SK-N-SH (cell line): ENCODE measurements at regions not wholly inside any gene's neighbourhood (a gene's known extent, or its start where the extent isn't known, plus 50 kb on each side); places are given as distances from the start of the nearest gene placed in this dataset.

Source experiments
- CTCF ChIA-PET: fragments of 300-600, 350-600 bp; formaldehyde crosslinking; extraction: SDS; loops from one replicate; lab custom pipeline; 2021; lab: Yijun Ruan, JAX
- POLR2A ChIA-PET: fragments of 350-600 bp; sonication (Branson Sonifier 250); formaldehyde crosslinking; extraction: SDS; loops from one replicate; lab custom pipeline; 2020; ENCODE audit warnings: antibody characterized with exemption, inconsistent platforms; lab: Yijun Ruan, JAX
- DNase-seq: peaks from one replicate; pipeline ENCODE4 v3.0.0; 2012
- H2AFZ ChIP-seq: fragments of 200-600 bp; sonication (generic); 2 replicates; pipeline ENCODE4 v1.8.1; 2016; ENCODE audit warnings: antibody characterized with exemption, mild to moderate bottlenecking, low read depth
- H3F3A ChIP-seq: fragments of 200-600 bp; sonication (generic); replicated peaks from 2 replicates; pipeline ENCODE3; 2016; ENCODE audit warnings: antibody characterized with exemption, mild to moderate bottlenecking; ENCODE audit not compliant: insufficient read depth
- H3K27ac ChIP-seq, 2 experiments: fragments of 200-500 bp in 1 of 2; fragments of 200-600 bp in 1 of 2; sonication (Bioruptor generic) in 1 of 2; sonication (generic), shearing (Covaris generic) in 1 of 2; 2 replicates each; pipeline versions ENCODE4 v1.5.1 to v1.6.1; 2014 to 2016; ENCODE audit warnings: low read depth in 2 of 2, inconsistent platforms in 1 of 2, low read length in 1 of 2, mild to moderate bottlenecking in 1 of 2, mixed read lengths in 1 of 2
- H3K27me3 ChIP-seq: fragments of 200-600 bp; sonication (generic), shearing (Covaris generic); 2 replicates; pipeline ENCODE4 v1.6.1; 2016; ENCODE audit warnings: mixed run types; ENCODE audit not compliant: insufficient read depth
- H3K36me3 ChIP-seq, 2 experiments: fragments of 200-500 bp in 1 of 2; fragments of 200-600 bp in 1 of 2; sonication (Bioruptor generic) in 1 of 2; sonication (generic) in 1 of 2; replicated peaks in 1 of 2; 2 replicates each; pipeline versions ENCODE3 to v1.5.1; 2014 to 2016; ENCODE audit warnings: low read length in 1 of 2, mild to moderate bottlenecking in 1 of 2; ENCODE audit not compliant: insufficient read depth in 2 of 2, control insufficient read depth in 1 of 2
- H3K4me1 ChIP-seq, 2 experiments: fragments of 200-500 bp in 1 of 2; fragments of 200-600 bp in 1 of 2; sonication (Bioruptor generic) in 1 of 2; sonication (generic), shearing (Covaris generic) in 1 of 2; 2 replicates each; pipeline versions ENCODE4 v1.5.1 to v1.6.1; 2014 to 2016; ENCODE audit warnings: low read depth in 1 of 2, low read length in 1 of 2, mixed run types in 1 of 2; ENCODE audit not compliant: insufficient read depth in 2 of 2, control insufficient read depth in 1 of 2
- H3K4me2 ChIP-seq: fragments of 200-600 bp; sonication (generic), shearing (Covaris generic); 2 replicates; pipeline ENCODE4 v1.6.1; 2017; ENCODE audit warnings: mixed run types
- H3K4me3 ChIP-seq, 2 experiments: fragments of 200-500 bp in 1 of 2; fragments of 200-600 bp in 1 of 2; sonication (Bioruptor generic) in 1 of 2; sonication (generic), shearing (Covaris generic) in 1 of 2; 2 replicates each; pipeline versions ENCODE4 v1.5.1 to v1.8.1; 2014 to 2016; ENCODE audit warnings: low read depth in 2 of 2, inconsistent platforms in 1 of 2, low read length in 1 of 2, mild to moderate bottlenecking in 1 of 2, mixed read lengths in 1 of 2, moderate library complexity in 1 of 2
- H3K79me2 ChIP-seq: fragments of 200-600 bp; sonication (generic); 2 replicates; pipeline ENCODE4 v1.8.1; 2017; ENCODE audit warnings: mild to moderate bottlenecking; ENCODE audit not compliant: insufficient read depth
- H3K9ac ChIP-seq: fragments of 200-600 bp; sonication (generic); 2 replicates; pipeline ENCODE4 v1.6.1; 2017; ENCODE audit warnings: mixed run types
- H3K9me2 ChIP-seq: fragments of 200-600 bp; sonication (generic); 2 replicates; pipeline ENCODE4 v1.6.1; 2017; ENCODE audit warnings: mixed run types
- H3K9me3 ChIP-seq: fragments of 200-600 bp; sonication (generic); 2 replicates; pipeline ENCODE4 v1.6.1; 2017; ENCODE audit warnings: mixed run types, mild to moderate bottlenecking, moderate library complexity
- H4K20me1 ChIP-seq: fragments of 200-600 bp; sonication (generic); 2 replicates; pipeline ENCODE4 v1.6.1; 2017; ENCODE audit warnings: mild to moderate bottlenecking, mixed run types; ENCODE audit not compliant: insufficient read depth
- CHD2 ChIP-seq: fragments of 150-350 bp; IDR thresholded peaks from 2 replicates; pipeline ENCODE4 v1.6.1; 2018; ENCODE audit warnings: low read length; ENCODE audit not compliant: partially characterized antibody
- EP300 ChIP-seq, 2 experiments: IDR thresholded peaks; 2 replicates each; pipeline versions ENCODE4 v1.4.0 to v1.6.1; 2012; ENCODE audit warnings: borderline replicate concordance in 1 of 2, low read depth in 1 of 2, low read length in 1 of 2
- EZH2phosphoT487 ChIP-seq: fragments of 200-600 bp; sonication (generic); IDR thresholded peaks from 2 replicates; pipeline ENCODE4 v1.6.1; 2017; ENCODE audit warnings: low read depth, mixed run types, mild to moderate bottlenecking, antibody characterized with exemption, moderate library complexity, borderline replicate concordance
- FOSL2 ChIP-seq: IDR thresholded peaks from 2 replicates; pipeline ENCODE4 v1.4.0; 2012; ENCODE audit warnings: low read depth, mild to moderate bottlenecking, moderate library complexity, borderline replicate concordance
- FOXM1 ChIP-seq: IDR thresholded peaks from 2 replicates; pipeline ENCODE4 v1.4.0; 2012; ENCODE audit warnings: low read depth, mild to moderate bottlenecking
- JUND ChIP-seq: IDR thresholded peaks from 2 replicates; pipeline ENCODE4 v1.4.0; 2012
- MEF2A ChIP-seq: IDR thresholded peaks from 2 replicates; pipeline ENCODE4 v1.4.0; 2012; ENCODE audit warnings: low read depth, borderline replicate concordance
- NFIC ChIP-seq: IDR thresholded peaks from 2 replicates; pipeline ENCODE4 v1.4.0; 2012; ENCODE audit warnings: borderline replicate concordance
- NRF1 ChIP-seq: IDR thresholded peaks from 2 replicates; pipeline ENCODE4 v1.6.1; 2012; ENCODE audit warnings: low read depth, mild to moderate bottlenecking, low read length
- POLR2AphosphoS5 ChIP-seq: IDR thresholded peaks from 2 replicates; pipeline ENCODE4 v1.6.1; 2012; ENCODE audit warnings: low read depth, low read length
- RAD21 ChIP-seq: IDR thresholded peaks from 2 replicates; pipeline ENCODE4 v1.6.1; 2012; ENCODE audit warnings: mild to moderate bottlenecking, low read length
- RFX5 ChIP-seq: IDR thresholded peaks from 2 replicates; pipeline ENCODE4 v1.6.1; 2012; ENCODE audit warnings: mild to moderate bottlenecking, improper control_type of control experiment, low read length
- RXRA ChIP-seq: IDR thresholded peaks from 2 replicates; pipeline ENCODE4 v1.4.0; 2012; ENCODE audit warnings: low read depth, mild to moderate bottlenecking, borderline replicate concordance
- SMC3 ChIP-seq: IDR thresholded peaks from 2 replicates; pipeline ENCODE4 v1.6.1; 2012; ENCODE audit warnings: low read depth, low read length, improper control_type of control experiment
- TAF1 ChIP-seq: IDR thresholded peaks from 2 replicates; pipeline ENCODE4 v1.6.1; 2012; ENCODE audit warnings: low read depth, mild to moderate bottlenecking, low read length, moderate library complexity, borderline replicate concordance
- TCF12 ChIP-seq: IDR thresholded peaks from 2 replicates; pipeline ENCODE4 v1.4.0; 2012
- YY1 ChIP-seq: IDR thresholded peaks from 2 replicates; pipeline ENCODE4 v1.4.0; 2012; ENCODE audit warnings: low read depth, mild to moderate bottlenecking
- WGBS: methylation state at CpG from one replicate; pipeline ENCODE4 v1.1.6; 2017; ENCODE audit warnings: low lambda C conversion rate; 5-methylcytosine and 5-hydroxymethylcytosine counted together
- TF ChIP-seq, protein P1 (sequence below): IDR thresholded peaks from 2 replicates; pipeline ENCODE4; 2012
- TF ChIP-seq, protein P2 (sequence below): IDR thresholded peaks from 2 replicates; pipeline ENCODE4 v1.6.1; 2012; ENCODE audit warnings: mild to moderate bottlenecking, low read depth, low read length, moderate library complexity

- no peaks in the 10 kb centered on the region for H3K36me3 ChIP-seq
- H3K4me2 ChIP-seq: no peak overlapping the region
- TF ChIP-seq TCF12: no peak
- no peak for TF ChIP-seq SMC3
Observed at GRCh38 chr12:17056546-17056945, 450.6 kb upstream of the LMO3 start.

GRCh38 chr12:17038923-17039322 is 433.0 kb upstream of the LMO3 start:
- Histone ChIP-seq H3K27ac (no peak overlapping the region), H3K4me1 (no peaks in the 10 kb centered on the region), H4K20me1 (no peaks in the 10 kb centered on the region), H3K4me2 (no peak overlapping the region), H3K9ac (no peak overlapping the region), H2AFZ (no peak overlapping the region), H3K9me2 (no peaks in the 10 kb centered on the region), H3K27me3 (no peaks in the 10 kb centered on the region), H3K36me3 (no peaks in the 10 kb centered on the region), H3K9me3 (no peaks in the 10 kb centered on the region), H3K4me3 (no peak overlapping the region), H3F3A (no peaks in the 10 kb centered on the region), H3K79me2 (no peaks in the 10 kb centered on the region)
- no peak for DNase-seq
- ChIA-PET CTCF (no interaction called here), POLR2A (no interaction called here)
- TF ChIP-seq, protein P1, sequence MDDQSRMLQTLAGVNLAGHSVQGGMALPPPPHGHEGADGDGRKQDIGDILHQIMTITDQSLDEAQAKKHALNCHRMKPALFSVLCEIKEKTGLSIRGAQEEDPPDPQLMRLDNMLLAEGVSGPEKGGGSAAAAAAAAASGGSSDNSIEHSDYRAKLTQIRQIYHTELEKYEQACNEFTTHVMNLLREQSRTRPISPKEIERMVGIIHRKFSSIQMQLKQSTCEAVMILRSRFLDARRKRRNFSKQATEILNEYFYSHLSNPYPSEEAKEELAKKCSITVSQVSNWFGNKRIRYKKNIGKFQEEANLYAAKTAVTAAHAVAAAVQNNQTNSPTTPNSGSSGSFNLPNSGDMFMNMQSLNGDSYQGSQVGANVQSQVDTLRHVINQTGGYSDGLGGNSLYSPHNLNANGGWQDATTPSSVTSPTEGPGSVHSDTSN: no peak
- TF ChIP-seq TAF1 (no peak), NRF1 (no peak), JUND (no peak), MEF2A (no peak), YY1 (no peak), RAD21 (no peak), POLR2AphosphoS5 (no peak)

More at GRCh38 chr12:17056546-17056945, 450.6 kb upstream of the LMO3 start:
- H3K27ac ChIP-seq: no peak overlapping the region
- CTCF ChIA-PET: no interaction called here
- H4K20me1 ChIP-seq: no peaks in the 10 kb centered on the region
- H3K9me2 ChIP-seq: no peaks in the 10 kb centered on the region
- H3K27me3 ChIP-seq: no peaks in the 10 kb centered on the region
- H3K9me3 ChIP-seq: peaks cover 5% of the 10 kb centered on the region; the same call in 1 of the 2 replicates
- no peaks in the 10 kb centered on the region for H3F3A ChIP-seq
- no peak overlapping the region for H3K4me3 ChIP-seq
- H2AFZ ChIP-seq: no peak overlapping the region
- H3K79me2 ChIP-seq: no peaks in the 10 kb centered on the region
- WGBS: 3% methylated on average over 2 of the region's 2 CpGs
- POLR2A ChIA-PET: no interaction called here
- no peak for DNase-seq
- no peaks in the 10 kb centered on the region for H3K4me1 ChIP-seq
- H3K9ac ChIP-seq: no peak overlapping the region

GRCh38 chr12:17035372-17035771 is 429.4 kb upstream of the LMO3 start:
- POLR2A ChIA-PET: no interaction called here
- Histone ChIP-seq H3K4me1 (no peaks in the 10 kb centered on the region), H3K27ac (no peak overlapping the region), H3K36me3 (no peaks in the 10 kb centered on the region), H3K9me2 (no peaks in the 10 kb centered on the region), H3K9ac (no peak overlapping the region), H3K79me2 (no peaks in the 10 kb centered on the region), H3K4me2 (no peak overlapping the region), H3F3A (no peaks in the 10 kb centered on the region), H2AFZ (no peak overlapping the region), H3K4me3 (no peak overlapping the region), H3K9me3 (no peaks in the 10 kb centered on the region; the same call in 1 of the 2 replicates), H3K27me3 (no peaks in the 10 kb centered on the region), H4K20me1 (no peaks in the 10 kb centered on the region)
- 50% methylated on average over 5 of the region's 5 CpGs for WGBS
- no peak for DNase-seq
- CTCF ChIA-PET: no interaction called here
- TF ChIP-seq POLR2AphosphoS5 (no peak), MEF2A (no peak), EP300 (IDR thresholded peaks at IDR 0.05; ENCODE audit: borderline replicate concordance in 1 of 2, low read depth in 1 of 2, low read length in 1 of 2) (no peak), EZH2phosphoT487 (no peak), RFX5 (no peak), NRF1 (no peak), CHD2 (no peak), RAD21 (no peak), RXRA (no peak), NFIC (no peak), FOXM1 (no peak), FOSL2 (no peak)
- TF ChIP-seq, protein P2, sequence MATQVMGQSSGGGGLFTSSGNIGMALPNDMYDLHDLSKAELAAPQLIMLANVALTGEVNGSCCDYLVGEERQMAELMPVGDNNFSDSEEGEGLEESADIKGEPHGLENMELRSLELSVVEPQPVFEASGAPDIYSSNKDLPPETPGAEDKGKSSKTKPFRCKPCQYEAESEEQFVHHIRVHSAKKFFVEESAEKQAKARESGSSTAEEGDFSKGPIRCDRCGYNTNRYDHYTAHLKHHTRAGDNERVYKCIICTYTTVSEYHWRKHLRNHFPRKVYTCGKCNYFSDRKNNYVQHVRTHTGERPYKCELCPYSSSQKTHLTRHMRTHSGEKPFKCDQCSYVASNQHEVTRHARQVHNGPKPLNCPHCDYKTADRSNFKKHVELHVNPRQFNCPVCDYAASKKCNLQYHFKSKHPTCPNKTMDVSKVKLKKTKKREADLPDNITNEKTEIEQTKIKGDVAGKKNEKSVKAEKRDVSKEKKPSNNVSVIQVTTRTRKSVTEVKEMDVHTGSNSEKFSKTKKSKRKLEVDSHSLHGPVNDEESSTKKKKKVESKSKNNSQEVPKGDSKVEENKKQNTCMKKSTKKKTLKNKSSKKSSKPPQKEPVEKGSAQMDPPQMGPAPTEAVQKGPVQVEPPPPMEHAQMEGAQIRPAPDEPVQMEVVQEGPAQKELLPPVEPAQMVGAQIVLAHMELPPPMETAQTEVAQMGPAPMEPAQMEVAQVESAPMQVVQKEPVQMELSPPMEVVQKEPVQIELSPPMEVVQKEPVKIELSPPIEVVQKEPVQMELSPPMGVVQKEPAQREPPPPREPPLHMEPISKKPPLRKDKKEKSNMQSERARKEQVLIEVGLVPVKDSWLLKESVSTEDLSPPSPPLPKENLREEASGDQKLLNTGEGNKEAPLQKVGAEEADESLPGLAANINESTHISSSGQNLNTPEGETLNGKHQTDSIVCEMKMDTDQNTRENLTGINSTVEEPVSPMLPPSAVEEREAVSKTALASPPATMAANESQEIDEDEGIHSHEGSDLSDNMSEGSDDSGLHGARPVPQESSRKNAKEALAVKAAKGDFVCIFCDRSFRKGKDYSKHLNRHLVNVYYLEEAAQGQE: no peak
- TF ChIP-seq, protein P1: no peak
